GM10847 (cell line): ENCODE measurements at regions not wholly inside any gene's neighbourhood (a gene's known extent, or its start where the extent isn't known, plus 50 kb on each side); places are given as distances from the start of the nearest gene placed in this dataset.

Source experiments
- POLR2A ChIP-seq: IDR thresholded peaks from 2 replicates; pipeline ENCODE4 v1.6.1; 2011; ENCODE audit not compliant: insufficient read length; ENCODE audit errors: extremely low read depth

DNA sequence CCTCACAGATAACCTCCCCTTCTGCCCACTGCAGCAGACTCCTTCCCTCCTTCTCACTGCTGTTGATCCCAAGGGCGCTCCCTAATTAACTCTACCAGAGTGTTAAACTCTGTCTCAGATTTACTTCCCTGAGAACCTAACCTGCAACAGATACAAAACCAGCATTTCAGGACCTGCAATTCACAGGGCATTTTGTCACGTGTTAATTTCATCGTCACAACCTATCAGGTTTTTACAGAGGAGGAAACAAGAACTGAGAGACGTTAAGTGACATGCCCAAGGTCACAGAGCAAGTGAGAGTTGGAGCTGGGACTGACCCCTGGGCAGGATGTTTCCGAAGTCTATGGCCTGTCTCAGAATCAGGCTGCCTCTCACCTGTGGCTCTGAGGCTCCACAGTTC is 223.9 kb downstream of the UACA start:
- no peak for TF ChIP-seq POLR2A

DNA sequence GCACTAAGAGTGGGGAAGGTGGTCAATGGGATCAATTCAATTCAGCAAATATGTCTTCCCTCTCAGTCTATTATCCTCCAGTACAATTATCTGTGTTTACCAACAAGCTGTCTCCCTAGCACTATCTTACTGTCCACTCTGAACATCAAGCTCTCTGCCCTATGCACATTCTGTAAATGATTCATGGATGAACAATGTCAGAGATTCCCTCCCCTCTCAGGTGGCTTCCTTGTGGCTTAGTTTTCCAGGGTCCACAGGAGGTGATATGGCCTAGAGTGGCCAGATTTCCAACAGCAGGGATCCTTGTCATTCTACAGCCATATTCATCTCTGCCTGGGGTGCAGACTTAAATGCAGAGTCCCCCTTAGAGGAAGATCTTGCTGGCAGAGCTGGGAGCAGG is 225.1 kb downstream of the UACA start:
- TF ChIP-seq POLR2A: no peak

DNA sequence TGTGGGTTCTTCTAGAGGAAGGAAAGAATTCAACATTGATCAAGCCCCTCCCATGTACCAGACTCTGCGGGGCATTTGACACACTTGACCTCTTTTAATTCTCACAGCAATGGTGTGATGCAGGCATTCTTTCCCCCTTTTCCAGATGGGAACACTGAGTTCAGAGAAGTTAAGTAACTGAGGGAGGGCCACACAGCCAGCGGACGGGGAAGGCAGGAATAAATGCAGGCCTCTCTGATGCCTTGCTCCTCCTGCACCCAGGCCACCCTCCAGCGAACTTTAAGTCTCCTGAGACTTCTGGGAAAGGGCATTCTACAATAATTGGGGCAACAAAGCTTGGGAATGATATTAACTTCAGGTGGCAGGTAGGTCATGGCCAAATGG is 227.4 kb downstream of the UACA start:
- TF ChIP-seq POLR2A: no peak

DNA sequence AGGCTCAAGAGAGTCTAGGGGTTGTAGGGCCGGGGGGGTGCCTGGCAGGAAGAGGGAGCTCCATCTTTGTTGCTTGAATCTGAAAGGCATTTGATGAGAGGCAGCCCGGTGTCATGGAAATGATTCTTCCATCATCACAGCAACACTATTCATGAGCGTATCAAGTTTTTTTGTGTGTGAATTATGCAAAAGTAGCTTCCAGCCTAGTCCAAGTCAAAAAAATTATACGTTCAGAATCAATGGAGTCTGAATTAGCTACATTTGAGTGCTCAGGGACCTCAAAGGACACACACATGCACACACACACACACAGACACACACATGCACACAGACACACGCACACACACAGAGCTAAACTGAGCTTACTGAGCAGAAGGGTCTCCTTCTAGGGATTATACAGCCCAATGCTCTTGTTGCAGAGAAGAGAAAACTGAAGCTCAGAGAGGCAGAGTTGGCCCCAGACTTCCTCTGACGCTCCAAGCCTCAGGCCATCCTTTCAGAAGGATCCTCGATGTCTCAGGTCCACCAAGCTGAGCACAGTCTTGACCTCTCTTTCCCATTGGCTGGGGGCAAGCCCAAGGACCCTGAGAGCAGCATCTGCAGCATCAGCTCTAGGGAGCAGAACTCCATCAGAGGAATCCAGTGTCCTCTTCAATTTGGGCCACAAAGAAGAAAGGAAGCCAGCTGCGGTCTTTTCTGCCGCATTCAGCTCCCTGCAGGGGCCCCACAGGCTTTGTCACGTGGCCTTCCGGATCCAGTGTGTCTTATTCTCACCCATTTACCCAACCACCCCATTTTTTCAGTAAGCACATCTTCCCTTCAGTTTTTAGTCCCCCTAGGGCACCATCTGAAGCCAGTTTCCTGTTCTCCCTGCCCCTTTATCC is 228.0 kb downstream of the UACA start:
- TF ChIP-seq POLR2A: no peak

DNA sequence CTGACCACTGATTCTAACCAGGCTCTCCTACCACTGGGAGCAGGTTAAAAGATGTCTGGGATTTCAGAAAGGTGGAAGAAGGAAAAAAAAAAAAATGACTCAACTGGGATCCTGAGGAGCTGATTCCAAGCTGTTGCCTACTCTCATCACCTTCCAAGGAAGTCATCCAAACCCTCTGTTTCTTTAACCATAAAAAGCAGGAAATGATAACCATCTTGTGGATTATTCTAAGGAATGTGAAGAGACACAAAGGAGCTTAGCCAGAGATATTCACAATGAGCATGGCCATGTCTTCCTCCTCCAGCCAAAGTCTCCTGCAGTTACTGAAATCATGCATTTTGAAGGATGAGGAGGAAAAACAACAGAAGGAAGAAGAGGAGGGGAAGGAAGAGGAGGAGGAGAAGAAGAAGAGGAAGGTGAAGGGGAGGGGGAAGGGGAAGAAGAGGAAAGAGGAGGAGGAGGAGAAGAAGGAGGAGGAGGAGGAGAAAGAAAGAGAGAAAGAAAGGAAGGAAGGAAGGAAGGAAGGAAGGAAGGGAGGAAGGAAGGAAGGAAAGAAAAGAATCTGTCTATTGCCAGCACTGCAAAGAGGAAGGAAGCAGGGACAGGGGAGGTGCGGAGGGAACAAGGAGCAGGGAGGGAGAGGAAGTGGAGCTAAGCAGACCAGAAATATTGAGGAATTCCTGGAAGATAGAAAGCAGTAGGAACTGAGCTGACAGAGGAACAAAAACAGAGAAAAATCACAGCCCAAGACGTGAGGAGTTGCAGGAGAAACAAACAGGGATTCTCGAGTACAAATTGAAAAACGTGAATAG is 229.2 kb downstream of the UACA start:
- TF ChIP-seq POLR2A: no peak

DNA sequence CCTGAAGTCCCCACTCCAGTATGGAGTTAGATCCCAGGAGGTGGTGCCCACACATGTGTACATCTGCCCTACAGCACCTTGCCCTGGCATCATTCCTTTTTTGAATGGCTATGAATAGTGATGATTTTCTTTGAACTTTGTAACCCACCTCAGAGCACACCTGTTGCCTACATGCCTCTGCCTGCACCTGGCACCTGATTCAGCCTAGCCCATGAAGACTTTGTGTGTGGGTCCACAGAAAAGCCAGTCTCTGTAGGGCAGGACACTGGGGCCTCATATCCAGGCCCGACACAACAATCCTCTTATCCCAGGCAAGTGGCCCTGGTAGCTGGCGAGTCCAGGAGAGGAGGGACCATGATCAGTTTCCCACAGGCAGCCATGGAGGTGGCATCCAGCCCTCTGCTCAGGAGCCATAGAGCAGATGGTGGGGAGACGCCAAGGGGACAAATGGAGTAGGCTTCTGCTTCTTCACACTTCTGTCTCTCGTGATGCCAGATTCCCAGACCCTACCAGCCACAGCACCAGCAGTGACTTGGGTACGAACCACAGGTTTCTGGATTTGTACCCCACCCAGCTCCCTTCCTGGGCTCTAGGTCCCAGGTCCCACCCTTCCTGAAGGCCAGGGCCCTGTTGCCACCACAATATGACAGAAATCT is 230.7 kb downstream of the UACA start:
- TF ChIP-seq POLR2A: no peak

DNA sequence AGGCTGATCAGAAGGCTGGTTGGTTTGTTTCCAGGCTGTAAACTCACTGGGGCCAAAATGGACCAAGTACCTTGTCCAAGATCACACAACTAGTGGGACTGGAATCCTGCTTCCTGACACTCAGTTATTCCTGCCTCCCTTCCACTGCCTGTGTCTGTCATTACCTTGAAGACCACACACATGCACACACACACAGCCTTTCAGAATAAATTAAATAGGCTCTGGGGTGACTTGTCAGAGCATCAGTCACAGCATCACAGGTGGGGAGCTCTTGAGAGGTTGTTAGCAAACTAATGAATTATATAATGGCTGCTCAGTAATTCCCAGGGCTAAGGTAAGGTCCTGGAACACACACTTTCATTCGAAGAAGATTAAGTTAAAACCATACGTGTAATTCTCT is 231.8 kb downstream of the UACA start:
- no peak for TF ChIP-seq POLR2A

DNA sequence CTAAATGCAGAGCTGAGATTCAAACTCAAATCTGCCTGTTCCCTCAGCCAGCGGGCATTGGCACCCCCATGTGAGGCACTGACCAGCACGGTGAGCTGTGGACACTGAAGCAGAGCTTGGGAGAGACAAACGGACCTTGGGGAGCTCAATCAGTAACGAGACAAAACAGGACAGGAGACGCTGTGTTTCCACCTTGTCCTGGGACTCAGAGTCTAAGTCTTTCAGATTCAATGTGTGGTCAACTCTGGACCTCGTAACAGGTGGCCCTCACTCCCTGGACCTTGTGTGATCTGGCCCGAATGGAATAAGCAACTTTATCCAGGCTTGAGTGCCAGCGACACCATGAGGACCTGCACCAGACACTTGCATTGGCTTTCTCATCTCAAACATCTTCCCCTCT is 232.5 kb downstream of the UACA start:
- no peak for TF ChIP-seq POLR2A

DNA sequence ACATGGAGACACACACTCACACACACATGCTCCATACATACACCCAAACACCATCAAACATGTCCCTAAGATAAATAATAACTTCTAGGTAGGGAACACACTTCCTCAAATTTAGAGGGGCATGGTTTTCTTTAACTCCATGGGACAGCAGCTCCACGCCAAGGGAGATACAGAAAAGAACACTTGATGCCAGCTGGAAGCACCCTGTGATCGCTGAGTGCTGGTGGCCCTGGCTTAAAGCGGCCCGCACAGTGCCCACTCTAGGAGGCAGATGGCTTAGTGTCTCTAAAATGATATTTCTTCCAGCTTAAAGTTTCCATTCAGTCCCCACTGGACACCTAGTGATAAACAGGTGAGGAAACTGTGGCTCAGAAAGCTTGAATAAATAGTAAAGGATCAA is 232.9 kb downstream of the UACA start:
- TF ChIP-seq POLR2A: no peak

DNA sequence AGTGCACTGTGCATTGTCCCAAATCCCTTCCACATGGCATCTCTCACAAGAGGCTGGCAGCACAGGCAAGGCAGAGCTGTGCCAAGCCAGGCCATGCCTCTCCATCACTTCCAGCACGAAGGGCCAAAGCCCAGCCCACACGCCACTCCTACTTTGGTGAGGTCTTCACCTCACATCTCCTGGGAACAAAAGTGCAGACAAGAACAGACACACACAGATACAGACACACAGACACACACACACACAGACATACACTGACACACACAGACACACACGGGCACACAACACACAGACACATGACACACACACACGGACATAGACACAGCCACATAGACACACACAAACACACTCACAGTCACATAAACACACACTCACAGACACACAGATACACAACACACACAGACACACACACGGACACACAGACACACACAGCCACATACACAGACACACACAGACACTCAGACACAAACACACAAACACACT is 233.3 kb downstream of the UACA start:
- TF ChIP-seq POLR2A: no peak

DNA sequence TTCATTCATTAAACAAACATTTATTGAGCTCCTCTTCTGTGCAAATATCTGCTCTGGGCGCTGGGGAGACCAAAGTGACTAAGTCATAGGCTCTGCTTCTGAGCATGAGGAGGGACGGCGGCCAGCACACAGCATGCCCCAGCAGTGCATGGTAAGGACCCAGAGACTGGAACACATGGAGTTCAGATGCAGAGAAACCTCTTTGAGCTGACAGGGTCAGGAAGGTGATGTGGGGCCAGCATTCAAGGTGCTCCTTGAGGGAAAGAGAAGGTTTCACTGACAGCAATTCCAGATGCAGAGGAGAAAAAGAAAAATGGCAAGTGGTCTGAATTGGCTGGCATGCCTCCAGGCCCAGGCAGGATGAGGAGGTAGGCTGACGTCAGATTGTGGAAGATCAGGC is 234.5 kb downstream of the UACA start:
- TF ChIP-seq POLR2A: no peak

DNA sequence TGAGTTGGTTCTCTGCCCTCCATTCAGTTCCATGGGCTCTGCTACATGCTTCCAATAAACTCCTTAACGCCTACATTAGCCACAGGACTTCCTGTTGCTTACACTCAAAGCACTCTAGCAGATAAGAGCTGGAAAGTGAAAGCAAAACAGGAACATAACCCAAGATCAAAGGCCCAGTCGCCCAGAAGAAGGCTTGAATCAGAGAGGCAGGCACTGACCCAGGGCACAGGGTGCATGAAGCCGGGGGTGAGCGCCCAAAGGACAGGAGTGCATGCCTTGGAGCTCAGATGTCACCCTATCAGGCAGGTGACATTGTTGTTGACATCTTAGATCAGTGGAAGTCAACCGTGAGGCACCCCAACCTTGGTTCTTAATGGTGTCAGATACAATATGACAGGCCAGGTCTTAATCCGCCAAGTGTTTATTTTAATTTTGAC is 235.1 kb downstream of the UACA start:
- no peak for TF ChIP-seq POLR2A

DNA sequence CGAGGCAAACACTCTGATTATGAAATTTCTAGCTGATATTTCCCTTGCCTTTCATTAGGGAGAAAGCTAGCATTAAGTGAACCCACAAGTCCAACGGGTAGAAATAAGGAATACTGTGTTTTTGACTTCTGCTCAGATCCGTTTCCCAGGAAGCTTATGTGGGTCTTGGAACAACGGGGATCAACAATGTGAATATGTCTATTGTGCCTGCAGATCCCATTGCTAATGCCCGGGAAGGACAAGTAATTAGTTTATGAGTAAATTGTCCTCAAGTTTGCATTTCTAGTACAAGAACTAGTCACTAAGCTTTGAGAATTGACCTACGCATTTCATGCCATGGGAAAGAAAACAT is 236.4 kb downstream of the UACA start:
- TF ChIP-seq POLR2A: no peak

DNA sequence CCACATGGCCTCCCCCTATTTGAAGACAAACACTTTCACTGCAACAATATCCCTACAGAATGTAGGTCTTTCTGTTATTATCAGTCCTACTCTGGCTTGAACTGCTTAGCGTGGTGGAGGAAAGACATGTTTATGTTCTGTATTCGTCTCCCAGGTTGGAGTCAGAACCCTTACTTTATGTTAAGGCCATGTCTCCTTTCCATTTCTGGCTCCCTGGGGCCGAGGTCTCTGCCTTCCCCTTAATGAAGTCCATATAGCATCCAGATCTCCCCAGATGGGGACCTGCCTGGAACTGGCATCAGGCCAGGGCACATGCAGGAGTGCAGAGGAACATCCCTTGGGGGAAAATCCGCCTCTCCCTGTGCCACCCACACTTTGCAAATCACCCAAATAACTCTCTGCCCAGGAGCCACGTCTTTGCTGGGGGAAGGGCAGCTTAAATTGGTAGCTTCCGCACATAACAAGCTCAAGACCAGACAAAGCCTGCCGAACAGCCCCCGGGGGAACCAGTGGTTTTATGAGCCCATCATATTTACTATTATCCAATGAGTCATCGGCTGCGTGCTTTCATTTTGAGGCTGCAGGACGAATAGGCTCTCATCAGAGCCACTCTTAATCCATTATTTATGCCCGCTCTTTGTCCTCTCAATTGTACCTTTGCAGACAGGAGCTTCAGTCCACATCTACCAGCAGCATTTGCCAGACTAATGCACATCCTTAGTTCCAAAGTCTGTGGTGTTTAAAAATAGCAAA is 237.0 kb downstream of the UACA start:
- no peak for TF ChIP-seq POLR2A

DNA sequence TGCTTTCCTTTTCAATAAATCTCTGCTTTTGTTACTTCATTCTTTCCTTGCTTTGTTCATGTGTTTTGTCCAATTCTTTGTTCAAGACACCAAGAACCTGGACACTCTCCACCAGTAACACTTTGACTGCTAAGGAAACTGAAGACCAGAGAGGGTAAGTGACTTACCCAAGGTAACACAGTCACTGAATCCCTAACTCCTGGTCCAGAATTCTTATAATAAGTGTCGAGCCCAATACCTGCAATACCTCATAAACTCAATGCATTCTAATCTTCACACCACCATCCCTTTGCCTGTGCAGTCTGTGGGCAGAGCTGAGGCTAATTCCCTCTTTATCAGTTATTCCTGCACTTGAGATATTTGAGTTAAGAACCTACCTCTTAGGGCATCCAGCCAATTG is 237.8 kb downstream of the UACA start:
- no peak for TF ChIP-seq POLR2A
